ENCODE measurements at regions not wholly inside any gene's neighbourhood (a gene's known extent, or its start where the extent isn't known, plus 50 kb on each side); places are given as distances from the start of the nearest gene placed in this dataset.

DNA sequence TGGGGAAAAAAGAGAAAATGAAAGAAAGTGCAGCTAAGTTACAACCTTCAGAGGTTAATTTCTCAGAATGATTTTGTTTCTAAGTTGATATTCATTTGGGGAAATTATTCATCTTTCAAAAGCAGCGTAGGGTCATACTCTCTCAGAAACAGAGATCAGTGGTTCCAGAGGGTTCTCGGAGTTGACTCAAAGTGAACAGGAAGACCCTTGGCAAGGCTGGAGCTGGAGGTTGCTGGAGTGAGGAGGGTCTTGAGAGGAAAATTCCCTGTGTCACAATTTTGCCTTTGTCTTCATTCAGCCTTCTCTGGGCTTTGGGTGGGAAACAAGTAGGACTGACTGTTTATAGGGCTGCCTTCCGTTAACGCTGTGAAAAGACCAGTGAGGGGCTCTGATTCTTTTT, 168.2 kb downstream of the ICOS start:
- Histone ChIP-seq H3K27ac (ENCODE audit: low read depth) (no peak overlapping the region), H3K27me3 (ENCODE audit: insufficient read depth) (no peaks in the 10 kb centered on the region), H3K36me3 (ENCODE audit: insufficient read depth) (no peaks in the 10 kb centered on the region), H3K9me2 (ENCODE audit: insufficient read depth) (0 out of 2 replicates have a peak, but pooled peaks cover 6% of the 10 kb centered on the region), H3K4me2 (no peak overlapping the region), H3K79me2 (replicated peaks; ENCODE audit: insufficient read depth) (no peaks in the 10 kb centered on the region), H3K4me1 (ENCODE audit: insufficient read depth) (no peaks in the 10 kb centered on the region; the same call in 1 of the 2 replicates), H3F3A (replicated peaks; ENCODE audit: low read depth) (no peaks in the 10 kb centered on the region), H4K20me1 (replicated peaks; ENCODE audit: insufficient read depth) (no peaks in the 10 kb centered on the region), H3K4me3 (no peak overlapping the region), H2AFZ (peak overlapping the region; percentile 44; the same call in 1 of the 2 replicates)
- DNase-seq (ENCODE audit: low spot score) (no peak), ATAC-seq (no peak)
- Mint-ChIP-seq H3K9me3 (no peaks in the 10 kb centered on the region), H3K36me3 (ENCODE audit: low read depth) (no peaks in the 10 kb centered on the region), H3K27ac (no peak overlapping the region), H3K27me3 (ENCODE audit: insufficient read depth, low read depth, poor library complexity) (peaks cover 2% of the 10 kb centered on the region), H3K4me1 (peaks cover 10% of the 10 kb centered on the region; the same call in 2 of the 3 replicates), H3K4me3 (no peak overlapping the region)
- no peak for TF ChIP-seq REST (IDR thresholded peaks at IDR 0.05; ENCODE audit: unreplicated experiment)
- TF ChIP-seq JUNB (IDR thresholded peaks at IDR 0.05; ENCODE audit: unreplicated experiment): no peak
- no peak for TF ChIP-seq ZNF331 (CRISPR knock-in tag; IDR thresholded peaks at IDR 0.05; ENCODE audit: low read depth)
- TF ChIP-seq, protein P1, sequence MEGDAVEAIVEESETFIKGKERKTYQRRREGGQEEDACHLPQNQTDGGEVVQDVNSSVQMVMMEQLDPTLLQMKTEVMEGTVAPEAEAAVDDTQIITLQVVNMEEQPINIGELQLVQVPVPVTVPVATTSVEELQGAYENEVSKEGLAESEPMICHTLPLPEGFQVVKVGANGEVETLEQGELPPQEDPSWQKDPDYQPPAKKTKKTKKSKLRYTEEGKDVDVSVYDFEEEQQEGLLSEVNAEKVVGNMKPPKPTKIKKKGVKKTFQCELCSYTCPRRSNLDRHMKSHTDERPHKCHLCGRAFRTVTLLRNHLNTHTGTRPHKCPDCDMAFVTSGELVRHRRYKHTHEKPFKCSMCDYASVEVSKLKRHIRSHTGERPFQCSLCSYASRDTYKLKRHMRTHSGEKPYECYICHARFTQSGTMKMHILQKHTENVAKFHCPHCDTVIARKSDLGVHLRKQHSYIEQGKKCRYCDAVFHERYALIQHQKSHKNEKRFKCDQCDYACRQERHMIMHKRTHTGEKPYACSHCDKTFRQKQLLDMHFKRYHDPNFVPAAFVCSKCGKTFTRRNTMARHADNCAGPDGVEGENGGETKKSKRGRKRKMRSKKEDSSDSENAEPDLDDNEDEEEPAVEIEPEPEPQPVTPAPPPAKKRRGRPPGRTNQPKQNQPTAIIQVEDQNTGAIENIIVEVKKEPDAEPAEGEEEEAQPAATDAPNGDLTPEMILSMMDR (conservative IDR thresholded peaks at IDR 0.05; ENCODE audit: low read depth in 2 of 2): no peak
- no peak for TF ChIP-seq EZH2 (IDR thresholded peaks at IDR 0.05; ENCODE audit: low read depth, unreplicated experiment)
- TF ChIP-seq CREB1 (CRISPR knock-in tag; IDR thresholded peaks at IDR 0.05; ENCODE audit: low read depth): no peak
- no peak for TF ChIP-seq STAT1 (IDR thresholded peaks at IDR 0.05; ENCODE audit: unreplicated experiment)
- no peak for TF ChIP-seq ZNF114 (CRISPR knock-in tag; IDR thresholded peaks at IDR 0.05)
- TF ChIP-seq ETS1 (IDR thresholded peaks at IDR 0.05): no peak

DNA sequence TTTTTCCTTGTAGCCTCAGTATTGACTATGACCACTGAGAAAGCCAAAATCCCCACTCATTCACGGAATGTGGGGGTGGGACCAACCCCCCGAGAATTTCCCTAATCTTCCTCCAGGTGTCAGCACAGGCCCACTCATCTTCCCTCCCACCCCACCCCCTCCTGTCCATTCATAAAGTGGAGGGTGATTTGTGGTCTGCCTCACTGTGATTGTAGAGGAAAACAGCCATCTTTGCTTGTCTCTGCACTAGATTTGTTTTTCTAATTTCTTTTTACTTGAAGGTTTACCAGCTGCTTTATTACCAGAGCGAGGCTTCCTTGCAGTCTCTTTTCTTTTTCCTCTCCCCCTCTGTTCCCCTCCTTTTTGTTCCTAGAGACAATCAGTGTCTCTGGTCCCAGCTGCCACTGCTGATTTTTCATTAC, 171.8 kb downstream of the ICOS start:
- Histone ChIP-seq H3K79me2 (replicated peaks; ENCODE audit: insufficient read depth) (no peaks in the 10 kb centered on the region), H3K4me2 (no peak overlapping the region), H3F3A (replicated peaks; ENCODE audit: low read depth) (no peaks in the 10 kb centered on the region), H3K27me3 (ENCODE audit: insufficient read depth) (no peaks in the 10 kb centered on the region), H4K20me1 (replicated peaks; ENCODE audit: insufficient read depth) (no peaks in the 10 kb centered on the region), H3K4me3 (no peak overlapping the region), H3K36me3 (ENCODE audit: insufficient read depth) (no peaks in the 10 kb centered on the region), H3K9me2 (ENCODE audit: insufficient read depth) (no peaks in the 10 kb centered on the region), H3K4me1 (ENCODE audit: insufficient read depth) (no peaks in the 10 kb centered on the region; the same call in 1 of the 2 replicates), H2AFZ (peak overlapping the region; percentile 81), H3K27ac (ENCODE audit: low read depth) (no peak overlapping the region)
- Mint-ChIP-seq H3K9me3 (no peaks in the 10 kb centered on the region), H3K4me1 (peaks cover 12% of the 10 kb centered on the region), H3K36me3 (ENCODE audit: low read depth) (no peaks in the 10 kb centered on the region), H3K27me3 (ENCODE audit: insufficient read depth, low read depth, poor library complexity) (peaks cover 2% of the 10 kb centered on the region), H3K4me3 (no peak overlapping the region), H3K27ac (peak overlapping the region; percentile 73; the same call in 1 of the 2 replicates)
- DNase-seq (ENCODE audit: low spot score) (peak; percentile 69), ATAC-seq (peak; percentile 91)
- no peak for TF ChIP-seq STAT1 (IDR thresholded peaks at IDR 0.05; ENCODE audit: unreplicated experiment)
- TF ChIP-seq, protein P1 (conservative IDR thresholded peaks at IDR 0.05; ENCODE audit: low read depth in 2 of 2): peak; percentile 50 to 82
- no peak for TF ChIP-seq NANOG (IDR thresholded peaks at IDR 0.05; ENCODE audit: borderline replicate concordance)

Data from GM23338 (cell line).